CD4-positive, alpha-beta T cell treated with Interleukin-4 for 1 hour (primary cell): ENCODE measurements at regions not wholly inside any gene's neighbourhood (a gene's known extent, or its start where the extent isn't known, plus 50 kb on each side); places are given as distances from the start of the nearest gene placed in this dataset.
A peak's percentile ranks its signal among the peaks of the same experiment; 100 is the strongest.
"Not testable (repeated sequence)": the region's sequence is repeated elsewhere in the genome, so short reads cannot be mapped to it uniquely, and the experiment has no call there.

Experiments
- DNase-seq, 2 donors: peaks; one replicate each; pipeline ENCODE4 v3.0.0-alpha.2; 2020 to 2022

DNA sequence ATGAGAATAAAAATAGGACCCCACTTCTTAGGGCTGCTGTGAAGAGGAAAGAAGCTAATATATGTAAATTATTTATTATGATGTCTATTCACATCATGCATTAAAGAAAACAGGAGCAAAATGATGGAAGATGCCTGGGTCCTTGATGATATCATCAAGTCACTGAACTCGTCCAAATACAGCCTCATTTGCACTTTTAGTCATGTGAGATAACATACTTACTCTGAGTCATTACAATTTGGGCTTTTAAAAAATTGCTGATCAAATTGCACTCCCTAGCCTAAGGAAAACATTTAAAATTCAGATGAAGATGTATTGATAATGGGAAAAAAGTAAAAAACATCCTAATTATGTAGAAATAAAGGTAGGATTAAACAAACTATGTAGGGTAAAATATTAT lies 302.7 kb upstream of the CCL2 start:
- no peak for DNase-seq

DNA sequence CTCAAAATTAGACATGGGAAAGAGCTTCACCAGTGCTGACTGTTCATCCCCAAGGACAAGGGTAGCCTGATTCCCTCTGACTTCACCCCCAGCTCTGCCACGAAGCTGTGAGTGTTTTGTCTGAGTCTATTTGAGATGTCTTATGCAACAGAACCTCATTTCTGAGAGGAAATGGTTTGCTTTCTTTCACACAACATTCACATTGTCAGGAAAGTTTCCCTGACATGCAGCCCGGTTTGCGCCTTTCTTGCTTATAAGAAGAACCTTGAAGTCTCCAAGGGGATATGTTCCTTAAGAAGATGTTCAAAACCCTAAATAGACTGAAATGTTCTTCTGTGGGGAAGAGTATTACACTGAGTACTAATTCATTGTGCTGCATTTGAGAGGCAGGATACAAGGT lies 300.5 kb upstream of the CCL2 start:
- no peak for DNase-seq

DNA sequence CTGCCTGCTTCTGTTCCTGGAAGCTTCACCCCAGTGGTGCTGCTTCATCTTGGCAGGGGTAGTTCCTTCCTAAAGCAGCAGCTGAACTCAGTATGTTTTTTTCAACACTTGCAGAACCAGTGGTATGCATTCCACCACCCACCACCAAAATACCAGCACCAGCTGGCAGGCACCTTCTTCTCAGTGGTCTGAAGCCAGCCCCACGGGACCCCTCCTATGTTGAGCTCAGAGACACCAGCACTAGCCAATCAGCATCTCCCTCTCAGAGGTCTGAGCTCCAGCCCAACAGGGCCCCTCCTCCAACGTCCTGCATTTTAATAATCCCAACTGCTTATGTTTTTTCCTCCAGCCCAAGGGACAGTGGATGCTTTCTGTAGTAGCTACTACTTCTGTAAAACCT lies 299.6 kb upstream of the CCL2 start:
- no peak for DNase-seq

DNA sequence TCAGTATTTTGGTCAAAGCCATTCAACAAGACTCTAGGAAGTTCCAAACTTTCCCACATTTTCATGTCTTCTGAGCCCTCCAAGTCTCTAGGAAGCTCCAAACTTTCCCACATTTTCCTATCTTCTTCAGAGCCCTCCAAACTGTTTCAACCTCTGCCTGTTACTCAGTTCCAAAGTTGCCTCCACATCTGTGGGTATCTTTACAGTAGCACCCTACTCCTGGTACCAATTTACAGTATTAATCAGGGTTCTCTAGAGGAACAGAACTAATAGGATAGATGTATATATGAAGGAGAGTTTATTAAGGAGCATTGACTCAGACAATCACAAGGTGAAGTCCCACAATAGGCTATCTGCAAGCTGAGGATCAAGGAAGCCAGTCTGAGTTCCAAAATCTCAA lies 296.0 kb upstream of the CCL2 start:
- DNase-seq: not testable (repeated sequence)

DNA sequence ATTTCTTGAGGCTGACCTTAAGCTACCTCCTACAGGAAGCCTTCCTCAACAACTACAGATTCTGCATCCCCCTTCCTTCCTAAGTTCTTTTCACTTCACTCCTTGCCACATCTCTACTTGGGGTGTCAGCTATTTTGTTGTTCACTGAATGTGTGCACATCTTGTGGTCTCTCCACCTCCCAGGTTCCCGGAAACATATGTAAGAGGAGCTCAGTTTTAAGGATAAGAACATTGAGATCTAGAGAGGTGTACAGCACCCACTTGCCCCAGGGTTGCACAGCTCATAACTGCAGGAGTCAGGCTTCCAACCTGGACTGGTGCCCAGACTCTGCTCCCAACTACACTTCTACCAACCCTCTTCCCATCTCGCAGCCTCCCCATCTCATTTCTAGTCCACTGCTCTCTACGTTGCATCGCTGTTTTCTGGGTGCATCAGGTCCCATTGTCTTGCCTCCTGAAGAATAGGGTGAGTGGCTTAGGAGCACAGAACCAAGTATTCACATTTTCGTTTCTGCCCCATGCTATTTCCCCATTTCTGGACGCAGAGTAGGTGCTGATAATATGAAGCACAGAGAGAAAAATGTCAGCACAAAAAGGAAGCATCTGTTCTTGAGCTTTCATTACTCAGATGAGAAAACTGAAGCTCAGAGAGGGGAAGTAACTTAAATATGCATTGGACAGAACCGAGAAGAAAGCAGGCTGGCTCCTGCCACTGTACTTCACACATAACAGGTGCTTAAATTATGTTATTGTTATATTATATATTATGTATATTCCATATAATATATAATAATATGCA lies 292.0 kb upstream of the CCL2 start:
- DNase-seq: no peak

DNA sequence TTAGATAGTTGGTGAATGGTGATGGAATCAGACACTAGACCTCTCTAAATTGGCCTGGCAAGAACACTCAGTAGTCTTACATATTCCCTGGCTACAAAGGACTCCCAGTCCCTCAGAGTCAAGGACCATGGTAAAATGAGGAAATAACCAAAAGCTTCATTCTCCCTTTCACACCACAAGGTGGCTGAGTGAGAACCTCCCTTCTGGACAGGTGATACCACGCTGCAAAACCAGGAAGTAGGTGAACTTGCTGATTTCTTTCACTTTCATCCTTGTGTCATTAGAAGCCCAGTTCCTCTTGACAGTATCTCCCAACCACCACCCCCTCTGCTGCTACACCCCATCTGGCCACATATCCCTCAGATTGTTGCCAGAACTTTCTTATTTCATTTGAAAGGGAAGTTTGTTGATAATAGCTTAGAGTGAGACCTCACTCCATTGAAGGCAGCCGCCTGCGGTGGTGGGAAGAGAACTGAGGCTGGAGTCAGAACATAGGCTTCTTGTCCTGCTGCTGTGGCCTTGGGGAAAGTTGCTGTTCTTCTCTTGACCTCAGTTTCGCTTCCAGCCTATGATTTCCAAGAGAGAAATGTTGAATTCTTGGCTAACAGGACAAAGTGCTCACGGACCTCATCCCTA lies 290.6 kb upstream of the CCL2 start:
- DNase-seq: peak; percentile 32 to 42

DNA sequence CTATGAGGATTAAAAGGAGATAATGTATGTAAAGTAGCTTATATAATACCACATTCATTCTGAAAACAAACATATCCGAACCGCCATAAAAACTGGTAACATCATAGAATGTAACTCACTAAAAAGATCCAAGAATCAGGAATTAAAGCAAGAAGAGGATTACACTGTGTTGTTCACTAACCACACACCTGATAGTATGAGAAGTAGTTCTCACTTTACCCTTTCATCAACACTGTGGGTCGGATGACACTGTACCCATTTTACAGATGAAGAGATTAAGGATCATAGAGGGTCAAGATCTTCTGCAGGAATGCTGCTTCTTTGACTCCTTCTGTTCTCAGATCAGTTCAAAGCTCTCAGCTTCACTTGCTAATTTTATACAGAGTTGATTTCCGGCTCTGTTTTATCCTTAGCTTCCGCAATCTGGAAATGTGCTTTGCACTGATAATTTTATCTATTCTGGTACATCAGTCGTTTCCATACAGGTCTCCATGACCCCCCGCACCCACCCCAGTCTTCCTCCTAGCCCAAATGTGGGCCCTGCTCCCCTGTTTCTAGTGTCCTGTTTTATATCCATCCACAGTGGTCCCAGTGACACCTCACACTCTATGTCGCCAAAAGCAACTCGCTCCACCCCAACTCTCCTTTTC lies 288.6 kb upstream of the CCL2 start:
- no peak for DNase-seq

DNA sequence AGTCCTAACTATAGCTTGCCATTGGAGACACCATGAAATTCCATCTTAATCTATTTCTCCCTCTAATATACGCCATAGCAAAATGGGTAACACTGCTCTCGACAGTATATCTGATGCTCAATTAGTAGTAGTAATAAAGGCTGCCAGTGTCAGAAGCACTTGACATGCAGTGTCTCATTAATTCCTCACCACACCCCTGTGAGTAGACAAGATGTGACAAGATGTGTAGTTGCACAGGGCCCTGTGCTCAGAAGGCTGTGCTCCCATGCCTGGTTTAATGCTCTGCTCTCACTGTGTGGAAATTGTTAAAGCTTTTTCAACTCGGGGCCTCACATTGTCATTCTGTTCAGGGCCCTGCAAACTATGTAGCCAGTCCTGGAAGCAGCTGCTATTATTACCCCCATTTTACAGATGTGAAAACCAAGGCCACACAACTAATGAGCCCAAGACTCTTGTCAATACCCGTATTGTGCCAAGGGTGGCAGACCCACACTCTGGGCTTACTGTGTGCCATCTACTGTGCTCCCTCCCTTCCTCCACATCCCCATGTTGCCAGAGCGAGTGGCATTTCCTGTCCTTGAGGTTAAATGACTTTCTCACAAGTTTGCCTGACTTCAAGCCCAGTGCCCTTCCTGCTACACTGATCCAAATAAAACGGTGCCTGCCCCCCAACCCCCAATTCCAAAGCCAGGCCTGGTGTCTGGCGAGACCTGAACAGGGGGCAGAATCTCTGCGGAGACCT lies 287.3 kb upstream of the CCL2 start:
- DNase-seq: peak in 1 of 2 donors; percentile 13

DNA sequence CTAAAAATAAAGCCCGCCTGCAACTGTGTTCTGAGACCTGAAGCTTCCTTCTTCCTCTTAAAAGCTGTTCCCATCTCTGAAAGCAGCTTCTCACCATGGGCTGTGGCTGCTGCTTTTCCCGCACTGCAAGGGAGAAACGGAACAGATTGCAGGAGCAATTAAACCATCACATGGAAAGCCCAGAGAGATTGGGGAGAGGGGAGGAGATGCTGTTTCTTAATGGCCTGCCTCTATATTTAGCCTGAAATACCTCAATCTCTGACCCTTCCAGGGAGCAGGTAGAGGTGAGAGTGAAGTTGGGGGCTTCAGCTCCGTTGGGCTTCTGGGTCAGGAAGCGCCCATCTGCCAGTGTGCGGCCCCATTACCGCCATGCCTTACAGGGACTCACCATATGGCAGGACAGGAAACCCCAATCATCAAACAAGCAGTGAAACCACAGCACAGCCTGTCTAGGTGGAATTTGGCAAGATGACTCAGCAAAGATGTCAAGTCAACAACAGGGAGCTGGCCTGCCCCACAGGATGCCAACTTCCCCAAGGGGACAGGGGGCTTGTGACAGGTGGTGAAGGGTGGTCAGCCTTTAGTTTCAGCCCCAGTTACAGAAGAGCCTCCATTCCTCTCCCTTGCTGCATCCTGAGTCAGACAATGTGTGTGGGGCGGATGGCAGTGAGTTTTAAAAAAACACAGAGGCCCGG lies 286.6 kb upstream of the CCL2 start:
- peak; percentile 27 to 35 for DNase-seq

DNA sequence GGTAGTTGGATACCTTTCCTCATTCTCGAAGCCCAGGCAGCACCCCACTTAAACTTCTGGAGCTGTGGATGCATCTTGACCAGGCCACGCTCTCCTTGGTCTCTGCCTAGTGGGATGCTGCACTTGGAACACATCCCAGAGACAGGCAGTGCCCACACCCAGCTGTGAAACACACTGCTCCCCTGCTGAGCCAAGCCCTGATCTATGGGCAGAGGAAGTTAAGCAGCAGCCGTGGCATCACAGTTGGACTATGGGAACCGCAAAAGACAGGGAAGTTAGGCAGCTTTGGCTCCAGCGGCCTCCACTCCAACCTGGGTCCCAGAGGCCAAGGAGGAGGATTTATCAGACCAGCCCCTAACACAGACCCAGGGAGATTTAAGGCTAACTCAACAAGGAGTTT lies 284.8 kb upstream of the CCL2 start:
- DNase-seq: no peak

DNA sequence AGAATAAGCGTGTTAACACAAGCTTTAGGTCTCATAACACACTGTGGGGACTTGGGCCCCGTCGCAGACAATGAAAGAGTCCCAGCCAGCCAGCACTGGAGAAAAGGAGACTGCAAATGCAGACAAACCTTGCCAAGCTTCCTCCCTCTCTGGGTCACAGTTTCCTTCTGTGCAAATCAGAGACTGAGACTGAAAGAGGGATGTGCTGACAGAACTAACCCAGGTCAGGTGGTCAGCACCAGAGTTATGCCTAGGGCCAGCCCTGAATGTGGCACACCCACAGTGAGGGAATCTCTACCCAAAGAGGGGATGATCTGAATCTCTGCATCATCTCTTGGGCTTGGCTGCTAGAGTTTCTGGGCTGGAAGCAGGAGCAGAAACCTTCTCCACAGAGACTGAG lies 282.3 kb upstream of the CCL2 start:
- no peak for DNase-seq

DNA sequence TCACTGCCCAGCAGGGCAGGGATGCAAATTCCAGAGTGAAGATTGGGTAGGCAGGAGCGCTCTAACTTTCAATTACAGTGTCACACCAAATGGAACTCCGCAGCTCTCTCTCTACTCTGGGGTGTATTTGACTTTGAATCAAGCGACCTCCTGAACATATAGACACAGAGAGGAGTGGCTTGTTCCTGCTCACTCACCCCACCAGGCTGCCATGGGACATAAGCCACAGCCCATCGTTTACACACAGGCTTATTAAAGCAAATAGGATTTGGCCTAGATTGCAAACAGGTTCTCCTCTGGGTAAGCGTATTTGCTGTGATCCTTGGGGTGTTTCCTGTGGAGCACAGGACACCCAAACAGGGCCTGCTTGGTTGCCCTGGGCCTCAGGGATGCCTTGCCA lies 281.6 kb upstream of the CCL2 start:
- DNase-seq: no peak

DNA sequence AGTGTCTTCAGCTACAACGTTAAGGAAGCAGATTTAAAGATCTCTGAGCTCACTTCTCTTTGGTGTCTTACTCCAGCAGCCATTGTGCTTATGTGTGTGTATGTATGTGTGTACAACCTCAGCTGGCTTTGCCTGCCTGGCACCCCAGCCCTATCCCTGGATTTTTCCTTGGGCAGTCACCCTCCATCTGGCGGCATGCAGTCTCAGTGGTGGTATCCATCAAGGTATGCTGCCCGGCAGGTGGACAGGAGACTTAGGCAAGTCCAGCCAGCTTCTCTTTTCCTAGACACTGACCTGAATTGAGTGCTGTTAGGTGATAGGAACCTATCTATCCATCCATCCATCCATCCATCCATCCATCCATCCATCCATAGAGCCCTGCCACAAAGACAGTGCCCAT lies 280.8 kb upstream of the CCL2 start:
- no peak for DNase-seq

DNA sequence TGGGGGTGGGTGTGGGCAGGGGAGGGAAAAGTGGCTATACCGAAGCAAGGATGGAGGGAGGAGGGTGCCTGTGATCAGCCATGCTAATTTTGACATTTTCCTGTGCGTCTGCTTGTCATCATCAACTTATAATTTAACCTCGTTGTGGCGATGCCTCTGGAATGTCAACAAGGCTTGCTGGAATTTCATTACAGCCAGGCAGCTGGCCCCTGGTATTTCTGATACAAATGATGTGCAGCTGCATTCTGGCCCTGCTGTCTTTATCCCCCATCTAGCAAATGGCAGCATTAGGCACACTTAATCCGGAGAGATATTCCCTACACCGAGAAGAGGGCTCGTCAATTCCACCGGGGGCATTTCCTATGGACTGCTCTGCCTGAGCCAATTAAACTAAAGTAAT lies 278.3 kb upstream of the CCL2 start:
- DNase-seq: no peak

DNA sequence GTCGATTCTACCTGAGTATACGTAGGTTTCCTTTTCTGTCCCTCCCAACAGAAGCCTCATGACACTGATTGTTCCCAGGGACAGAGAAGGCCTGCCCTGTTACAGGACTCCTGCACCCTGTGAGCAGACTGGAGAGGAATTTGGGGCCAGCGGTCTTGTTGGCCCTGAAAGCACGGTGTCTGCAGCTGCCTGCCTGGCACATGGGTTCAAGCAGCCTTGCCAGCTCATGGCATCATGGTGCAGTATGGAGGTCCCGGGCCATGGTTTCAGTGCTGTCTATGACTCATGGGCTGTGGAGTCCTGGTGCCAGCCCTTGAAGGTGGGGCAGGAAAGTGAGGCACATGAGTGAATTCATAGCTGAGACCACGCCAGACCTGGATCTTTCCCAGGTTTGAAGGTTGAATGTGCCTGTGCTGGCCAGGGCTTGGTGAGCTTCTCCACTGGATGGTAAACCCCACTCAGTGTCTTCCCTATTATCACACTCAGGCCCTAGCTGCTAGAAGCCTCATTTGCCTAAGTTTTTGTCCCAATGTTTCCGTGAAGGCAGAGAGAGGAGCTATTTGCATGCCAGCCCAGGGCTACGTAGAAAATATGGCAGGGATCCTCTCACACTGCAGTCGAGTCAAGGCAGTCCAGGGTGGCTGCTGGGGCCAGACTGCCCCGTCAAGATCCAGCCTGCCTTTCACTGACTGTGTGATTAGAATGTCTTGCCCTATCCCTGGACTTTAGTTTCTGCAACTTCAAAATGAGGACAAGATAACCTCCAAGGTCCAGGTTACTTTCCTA lies 277.2 kb upstream of the CCL2 start:
- DNase-seq: no peak

DNA sequence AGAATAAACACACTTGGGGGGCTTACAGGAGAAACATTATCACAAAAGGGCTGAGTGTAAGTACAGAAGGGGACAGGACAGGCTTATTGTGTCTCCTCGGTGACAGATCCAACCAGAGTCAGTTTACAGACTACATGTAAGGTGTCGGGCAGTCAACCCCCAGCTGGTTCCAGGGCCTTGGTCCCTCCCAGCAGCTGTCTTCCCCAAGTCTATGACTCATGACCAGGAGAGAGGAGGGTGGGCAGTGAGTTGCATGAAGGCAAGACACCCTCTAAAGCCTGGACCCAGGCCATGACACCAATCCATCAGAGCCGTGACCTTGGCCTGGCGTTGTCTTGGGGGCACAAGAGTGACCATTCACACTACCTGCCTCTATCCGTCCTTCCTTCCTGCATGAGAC lies 276.2 kb upstream of the CCL2 start:
- DNase-seq: no peak

DNA sequence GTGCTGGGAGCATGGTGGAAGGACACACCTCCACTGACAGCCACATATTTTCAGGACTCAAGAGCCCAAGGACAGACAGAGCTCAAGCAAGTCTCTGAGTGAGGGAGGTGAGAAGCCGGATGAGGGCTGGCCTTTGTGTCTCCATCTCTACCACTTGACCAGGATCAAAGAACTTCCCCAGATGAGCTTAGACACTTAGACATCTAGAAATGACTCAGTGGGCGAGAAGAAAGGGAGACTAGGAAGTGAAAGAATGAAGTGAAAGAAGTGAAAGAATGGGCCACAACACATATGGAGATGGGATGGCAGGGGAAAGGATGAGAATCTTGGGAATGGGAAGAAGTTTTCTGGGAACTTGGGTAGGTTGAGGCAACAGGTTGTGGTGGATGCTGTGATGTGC lies 274.9 kb upstream of the CCL2 start:
- no peak for DNase-seq

DNA sequence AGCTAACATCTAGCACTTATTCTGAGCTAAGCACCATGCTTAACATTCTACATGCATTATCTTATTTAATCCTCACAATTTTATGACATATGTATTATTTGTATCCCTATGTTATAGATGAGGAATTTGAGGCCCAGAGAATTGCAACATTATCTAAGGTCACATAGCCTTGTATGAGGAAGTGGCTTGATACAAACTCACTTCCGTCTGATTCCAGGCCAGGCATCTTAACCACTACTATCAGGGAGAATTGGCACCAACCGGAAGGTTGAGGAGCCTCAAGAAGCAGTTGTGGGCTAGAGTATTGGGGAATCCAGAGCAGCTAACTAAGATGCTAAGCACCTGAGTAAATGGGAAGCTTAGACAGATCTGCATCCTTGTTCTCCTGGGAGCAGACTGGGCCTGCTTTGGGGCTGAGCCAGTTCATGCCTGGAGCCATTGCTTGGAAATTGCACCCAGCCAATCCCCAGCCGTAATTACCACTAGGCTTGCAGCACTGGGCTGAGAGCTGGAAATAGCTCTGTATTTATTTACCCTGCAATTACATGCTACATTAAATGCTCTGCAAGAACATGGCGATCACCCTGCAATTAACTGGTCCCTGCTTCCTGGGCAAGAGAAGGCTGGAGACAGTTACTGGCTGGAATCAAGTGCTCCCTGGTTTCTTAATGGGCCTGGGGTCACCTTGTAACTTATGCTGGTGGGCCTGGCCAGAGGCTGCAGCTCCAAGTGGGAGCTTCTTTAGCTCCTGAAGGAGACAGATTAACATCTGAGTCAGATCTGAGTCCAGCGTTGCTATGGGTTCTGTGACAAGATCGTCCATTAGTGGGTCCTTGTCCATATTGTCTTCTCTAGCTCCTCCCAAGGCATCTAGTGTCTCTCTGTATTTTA lies 273.1 kb upstream of the CCL2 start:
- DNase-seq: no peak

DNA sequence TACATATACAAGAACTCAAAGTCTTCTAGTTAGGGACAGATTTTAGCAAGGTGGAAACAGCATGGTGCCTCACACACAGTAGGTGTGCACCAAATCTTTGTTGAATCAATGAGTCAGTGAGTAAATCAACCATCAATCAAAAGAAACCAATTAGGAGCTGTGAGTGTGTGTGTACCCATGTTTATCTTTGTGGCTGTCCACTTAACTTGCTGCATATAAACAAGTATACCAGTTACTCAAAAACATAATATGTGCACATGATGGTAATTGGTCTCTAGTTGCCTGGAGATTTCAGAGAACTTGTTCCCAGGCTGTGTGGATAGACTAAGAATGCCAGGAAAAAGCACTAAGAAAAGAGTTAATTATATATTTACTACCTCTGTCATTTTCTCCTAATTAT lies 272.2 kb upstream of the CCL2 start:
- DNase-seq: no peak

DNA sequence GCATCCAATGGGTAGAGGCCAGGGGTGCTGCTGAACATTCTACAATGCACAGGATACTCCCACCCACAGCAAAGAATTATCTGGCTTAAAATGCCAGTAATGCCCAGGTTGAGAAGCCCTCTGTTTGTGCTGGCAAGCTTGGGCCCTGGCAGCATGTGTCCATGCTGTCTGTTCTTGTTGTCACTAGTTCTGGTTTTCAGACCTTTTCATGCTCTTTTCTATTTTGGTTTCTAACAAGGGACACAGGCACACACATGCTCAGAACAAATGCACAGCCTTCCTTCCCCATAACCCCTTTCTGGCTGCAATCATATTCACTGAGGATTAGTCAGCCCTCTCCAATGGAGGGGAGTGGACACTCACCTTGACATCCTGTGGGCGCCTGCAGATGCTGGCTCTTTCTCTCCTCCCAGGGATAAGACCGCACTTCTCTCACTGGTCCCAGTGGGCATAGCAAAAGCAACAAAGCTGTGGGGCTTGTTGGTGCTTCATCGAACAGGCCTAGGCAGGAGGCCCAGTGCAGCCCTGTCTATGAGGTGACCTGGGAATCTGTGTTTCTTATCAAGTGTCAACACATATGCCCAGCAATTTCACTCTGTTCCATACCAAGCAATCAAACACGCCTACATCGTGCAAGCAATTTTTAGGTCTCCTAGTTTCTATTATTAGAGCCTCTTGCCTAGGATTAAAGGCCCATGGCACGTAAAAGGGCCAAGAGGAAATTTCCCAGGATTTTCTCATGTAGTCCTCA lies 271.1 kb upstream of the CCL2 start:
- no peak for DNase-seq
